ENCODE measurements at regions not wholly inside any gene's neighbourhood (a gene's known extent, or its start where the extent isn't known, plus 50 kb on each side); places are given as distances from the start of the nearest gene placed in this dataset.
"Not testable (repeated sequence)": the region's sequence is repeated elsewhere in the genome, so short reads cannot be mapped to it uniquely, and the experiment has no call there.

- TF ChIP-seq CTCF, POLR2A (IDR thresholded peaks at IDR 0.05): not testable (repeated sequence)
These were observed 147.7 kb downstream of the TLR4 start for GRCh38 chr9:117851836-117852461.

Measured in adrenal gland (tissue), 5 donors.